Stimulated activated effector memory CD8-positive, alpha-beta T cell treated with anti-CD3 and anti-CD28 coated beads, Interleukin-12 subunit alpha, Interleukin-12 subunit beta, amount 100 ng/mL, for 72 hours (primary cell): ENCODE measurements at regions not wholly inside any gene's neighbourhood (a gene's known extent, or its start where the extent isn't known, plus 50 kb on each side); places are given as distances from the start of the nearest gene placed in this dataset.
"Not testable (repeated sequence)": the region's sequence is repeated elsewhere in the genome, so short reads cannot be mapped to it uniquely, and the experiment has no call there.

Experiments
- ATAC-seq: fragments of 150-1000 bp; cut with Tn5 transposase; 2 replicates; pipeline ENCODE4 v1.10.0; 2021
- DNase-seq, 2 donors: peaks; one replicate each; pipeline ENCODE4 v3.0.0; 2021 to 2022; ENCODE audit warnings: low spot score in 2 of 2
- H3K27ac Mint-ChIP-seq: one replicate; pipeline ENCODE4 v1.8.0; 2022; ENCODE audit warnings: mild to moderate bottlenecking, mixed read lengths
- H3K36me3 Mint-ChIP-seq: one replicate; pipeline ENCODE4 v1.8.0; 2022; ENCODE audit warnings: mild to moderate bottlenecking, mixed read lengths
- H3K4me1 Mint-ChIP-seq: one replicate; pipeline ENCODE4 v1.8.0; 2022; ENCODE audit warnings: mixed read lengths
- H3K4me3 Mint-ChIP-seq: one replicate; pipeline ENCODE4 v1.8.0; 2022; ENCODE audit warnings: mild to moderate bottlenecking, mixed read lengths
- H3K9me3 Mint-ChIP-seq: one replicate; pipeline ENCODE4 v1.8.0; 2022; ENCODE audit warnings: mixed read lengths

DNA sequence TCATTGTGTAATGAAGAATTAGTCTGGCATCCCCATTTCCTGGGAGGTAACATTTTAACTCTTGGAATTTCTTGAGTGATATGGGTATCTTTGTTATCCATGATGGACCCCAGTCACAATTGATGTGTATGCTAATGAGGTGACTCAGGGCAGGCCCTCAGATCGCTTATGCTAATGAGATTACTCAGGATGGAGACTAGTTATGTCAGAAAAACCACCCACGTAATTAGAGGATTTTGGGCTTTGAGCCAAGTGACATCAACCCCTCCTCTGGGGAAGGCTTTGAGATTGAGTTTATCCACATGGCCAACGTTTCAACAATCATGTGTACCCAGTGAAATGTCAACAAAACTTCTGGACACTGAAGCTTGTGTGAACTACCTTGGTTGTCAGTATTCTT lies 772.7 kb downstream of the STPG2 start:
- DNase-seq (no peak), ATAC-seq (no peak)
- no peaks in the 10 kb centered on the region for H3K36me3 Mint-ChIP-seq
- H3K4me3 Mint-ChIP-seq = no peak overlapping the region
- no peaks in the 10 kb centered on the region for H3K4me1 Mint-ChIP-seq
- no peak overlapping the region for H3K27ac Mint-ChIP-seq
- peaks cover 25% of the 10 kb centered on the region for H3K9me3 Mint-ChIP-seq

DNA sequence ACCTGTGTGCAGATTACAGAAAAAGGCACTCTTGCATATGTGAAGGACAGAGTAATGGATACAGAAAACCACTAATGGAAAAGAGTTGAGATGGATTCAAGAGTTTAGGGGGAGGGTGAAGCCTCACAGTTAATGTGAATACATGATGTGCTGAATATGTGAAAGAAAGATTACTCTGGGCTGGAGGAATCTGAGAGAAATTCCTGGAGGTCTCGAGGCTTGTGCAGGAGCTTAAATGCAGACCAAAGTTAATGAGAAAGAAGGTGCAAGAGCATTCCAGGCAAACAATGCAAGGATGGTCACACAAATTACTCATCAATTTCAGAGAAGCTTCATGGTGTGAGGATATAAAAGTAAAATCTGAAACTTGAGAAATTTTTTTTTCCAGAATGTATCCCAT lies 768.8 kb downstream of the STPG2 start:
- no peak for ATAC-seq
- Mint-ChIP-seq H3K36me3 (no peaks in the 10 kb centered on the region), H3K4me3 (no peak overlapping the region), H3K9me3 (peaks cover 24% of the 10 kb centered on the region), H3K4me1 (no peaks in the 10 kb centered on the region), H3K27ac (no peak overlapping the region)
- no peak for DNase-seq

DNA sequence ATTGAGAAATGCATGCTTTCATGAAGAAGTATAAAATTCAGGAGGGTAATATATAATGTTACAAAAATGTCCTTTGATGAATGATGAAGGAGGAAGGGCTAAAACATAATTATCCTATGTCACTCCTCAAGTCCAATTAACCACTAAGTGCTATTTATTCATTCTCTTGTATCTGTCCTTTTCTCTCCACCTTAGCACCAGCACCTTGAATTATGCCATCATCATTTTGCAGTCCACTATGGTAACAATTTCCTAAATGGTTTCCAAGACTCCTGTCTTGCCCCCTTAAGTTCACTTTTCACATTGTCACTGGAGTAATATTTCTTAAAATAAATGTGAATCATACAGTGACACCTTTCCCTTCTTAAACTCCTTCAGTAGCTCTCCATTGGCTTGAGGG lies 756.3 kb downstream of the STPG2 start:
- no peak overlapping the region for H3K27ac Mint-ChIP-seq
- no peak for DNase-seq
- peaks cover 6% of the 10 kb centered on the region for H3K9me3 Mint-ChIP-seq
- H3K36me3 Mint-ChIP-seq = no peaks in the 10 kb centered on the region
- no peak overlapping the region for H3K4me3 Mint-ChIP-seq
- no peak for ATAC-seq
- H3K4me1 Mint-ChIP-seq = no peaks in the 10 kb centered on the region

DNA sequence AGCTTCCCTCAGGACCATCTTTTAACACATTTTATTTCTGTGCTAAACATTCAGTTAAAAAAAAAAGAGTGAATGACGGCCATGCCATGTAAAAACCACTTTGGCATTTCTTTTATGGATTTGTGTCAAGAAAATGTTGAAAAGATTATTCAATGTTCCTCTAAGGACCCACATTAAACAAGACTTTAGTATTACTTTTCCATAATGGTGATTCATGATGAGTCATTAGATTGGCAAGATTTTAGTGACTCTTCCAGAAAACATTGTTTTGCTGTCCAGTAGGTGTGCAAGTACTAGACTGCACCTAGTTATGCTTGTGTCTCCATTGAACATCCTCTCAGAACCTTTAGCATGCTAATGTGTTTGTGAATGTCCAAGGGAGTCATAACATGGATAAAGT lies 748.6 kb downstream of the STPG2 start:
- no peaks in the 10 kb centered on the region for H3K36me3 Mint-ChIP-seq
- peaks cover 10% of the 10 kb centered on the region for H3K9me3 Mint-ChIP-seq
- DNase-seq (no peak), ATAC-seq (no peak)
- no peak overlapping the region for H3K27ac Mint-ChIP-seq
- no peaks in the 10 kb centered on the region for H3K4me1 Mint-ChIP-seq
- no peak overlapping the region for H3K4me3 Mint-ChIP-seq

- Mint-ChIP-seq H3K36me3 (no peaks in the 10 kb centered on the region), H3K4me1 (no peaks in the 10 kb centered on the region), H3K4me3 (no peak overlapping the region), H3K27ac (no peak overlapping the region), H3K9me3 (peaks cover 12% of the 10 kb centered on the region)
- no peak for ATAC-seq
- no peak for DNase-seq
Measured at GRCh38 chr4:97396097-97396496, 747.2 kb downstream of the STPG2 start.

- no peak for ATAC-seq
- H3K27ac Mint-ChIP-seq = no peak overlapping the region
- no peak for DNase-seq
- H3K4me3 Mint-ChIP-seq = no peak overlapping the region
- no peaks in the 10 kb centered on the region for H3K36me3 Mint-ChIP-seq
- H3K4me1 Mint-ChIP-seq = no peaks in the 10 kb centered on the region
- H3K9me3 Mint-ChIP-seq = peaks cover 12% of the 10 kb centered on the region
Measured at GRCh38 chr4:97396605-97397004, 746.7 kb downstream of the STPG2 start.

GRCh38 chr4:97404876-97405523 lies 738.3 kb downstream of the STPG2 start:
- no peak overlapping the region for H3K27ac Mint-ChIP-seq
- DNase-seq = no peak
- no peaks in the 10 kb centered on the region for H3K4me1 Mint-ChIP-seq
- no peaks in the 10 kb centered on the region for H3K36me3 Mint-ChIP-seq
- peaks cover 17% of the 10 kb centered on the region for H3K9me3 Mint-ChIP-seq
- ATAC-seq = no peak
- H3K4me3 Mint-ChIP-seq = no peak overlapping the region

GRCh38 chr4:97411356-97411755 lies 731.9 kb downstream of the STPG2 start:
- DNase-seq (no peak), ATAC-seq (no peak)
- H3K27ac Mint-ChIP-seq = no peak overlapping the region
- H3K4me3 Mint-ChIP-seq = no peak overlapping the region
- no peaks in the 10 kb centered on the region for H3K4me1 Mint-ChIP-seq
- peaks cover 14% of the 10 kb centered on the region for H3K9me3 Mint-ChIP-seq
- no peaks in the 10 kb centered on the region for H3K36me3 Mint-ChIP-seq

- Mint-ChIP-seq H3K36me3 (no peaks in the 10 kb centered on the region), H3K9me3 (peaks cover 11% of the 10 kb centered on the region), H3K4me1 (no peaks in the 10 kb centered on the region), H3K27ac (no peak overlapping the region), H3K4me3 (no peak overlapping the region)
- no peak for ATAC-seq
- no peak for DNase-seq
Measured at GRCh38 chr4:97412331-97412730, 730.9 kb downstream of the STPG2 start.

GRCh38 chr4:97414161-97414560 lies 729.1 kb downstream of the STPG2 start:
- no peak overlapping the region for H3K27ac Mint-ChIP-seq
- no peaks in the 10 kb centered on the region for H3K4me1 Mint-ChIP-seq
- DNase-seq (no peak), ATAC-seq (no peak)
- H3K9me3 Mint-ChIP-seq = peaks cover 8% of the 10 kb centered on the region
- H3K36me3 Mint-ChIP-seq = no peaks in the 10 kb centered on the region
- no peak overlapping the region for H3K4me3 Mint-ChIP-seq

GRCh38 chr4:97432551-97432950 lies 710.7 kb downstream of the STPG2 start:
- Mint-ChIP-seq H3K9me3 (peaks cover 15% of the 10 kb centered on the region), H3K4me3 (no peak overlapping the region), H3K27ac (no peak overlapping the region), H3K36me3 (no peaks in the 10 kb centered on the region), H3K4me1 (no peaks in the 10 kb centered on the region)
- no peak for DNase-seq
- ATAC-seq = no peak

DNA sequence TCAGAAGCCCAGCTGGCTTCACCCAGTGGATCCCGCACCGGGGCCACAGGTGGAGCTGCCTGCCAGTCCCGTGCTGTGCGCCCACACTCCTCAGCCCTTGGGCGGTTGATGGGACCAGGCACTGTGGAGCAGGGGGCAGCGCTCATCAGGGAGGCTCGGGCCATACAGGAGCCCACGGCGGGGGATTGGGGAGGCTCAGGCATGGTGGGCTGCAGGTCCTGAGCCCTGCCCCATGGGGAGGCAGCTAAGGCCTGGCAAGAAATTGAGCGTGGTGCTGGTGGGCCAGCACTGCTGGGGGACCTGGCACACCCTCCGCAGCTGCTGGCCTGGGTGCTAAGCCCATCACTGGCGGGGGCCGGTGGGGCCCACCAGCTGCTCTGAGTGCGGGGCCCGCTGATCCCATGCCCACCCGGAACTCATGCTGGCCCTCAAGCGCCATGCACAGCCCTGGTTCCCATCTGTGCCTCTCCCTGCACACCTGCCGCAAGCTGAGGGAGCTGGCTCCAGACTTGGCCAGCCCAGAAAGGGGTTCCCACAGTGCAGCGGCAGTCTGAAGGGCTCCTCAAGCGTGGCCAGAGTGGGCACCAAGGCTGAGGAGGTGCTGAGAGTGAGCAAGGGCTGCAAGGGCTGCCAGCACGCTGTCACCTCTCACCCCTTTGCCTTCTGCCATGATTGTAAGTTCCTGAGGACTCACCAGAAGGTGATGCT lies 705.1 kb downstream of the STPG2 start:
- peaks cover 10% of the 10 kb centered on the region for H3K9me3 Mint-ChIP-seq
- H3K4me1 Mint-ChIP-seq, H3K27ac Mint-ChIP-seq, DNase-seq, ATAC-seq, H3K4me3 Mint-ChIP-seq, H3K36me3 Mint-ChIP-seq: not testable (repeated sequence)

GRCh38 chr4:97453186-97453585 lies 690.1 kb downstream of the STPG2 start:
- Mint-ChIP-seq H3K27ac (no peak overlapping the region), H3K4me3 (no peak overlapping the region), H3K9me3 (peaks cover 15% of the 10 kb centered on the region), H3K4me1 (no peaks in the 10 kb centered on the region), H3K36me3 (no peaks in the 10 kb centered on the region)
- no peak for DNase-seq
- ATAC-seq = peak; percentile 37

- Mint-ChIP-seq H3K27ac (no peak overlapping the region), H3K4me3 (no peak overlapping the region), H3K36me3 (no peaks in the 10 kb centered on the region), H3K4me1 (no peaks in the 10 kb centered on the region), H3K9me3 (peaks cover 14% of the 10 kb centered on the region)
- ATAC-seq (no peak), DNase-seq (no peak)
Measured at GRCh38 chr4:97457253-97457652, 686.0 kb downstream of the STPG2 start.

GRCh38 chr4:97468272-97468671 lies 675.0 kb downstream of the STPG2 start:
- no peaks in the 10 kb centered on the region for H3K36me3 Mint-ChIP-seq
- no peaks in the 10 kb centered on the region for H3K4me1 Mint-ChIP-seq
- no peak for ATAC-seq
- no peak overlapping the region for H3K4me3 Mint-ChIP-seq
- peaks cover 13% of the 10 kb centered on the region for H3K9me3 Mint-ChIP-seq
- no peak for DNase-seq
- no peak overlapping the region for H3K27ac Mint-ChIP-seq

DNA sequence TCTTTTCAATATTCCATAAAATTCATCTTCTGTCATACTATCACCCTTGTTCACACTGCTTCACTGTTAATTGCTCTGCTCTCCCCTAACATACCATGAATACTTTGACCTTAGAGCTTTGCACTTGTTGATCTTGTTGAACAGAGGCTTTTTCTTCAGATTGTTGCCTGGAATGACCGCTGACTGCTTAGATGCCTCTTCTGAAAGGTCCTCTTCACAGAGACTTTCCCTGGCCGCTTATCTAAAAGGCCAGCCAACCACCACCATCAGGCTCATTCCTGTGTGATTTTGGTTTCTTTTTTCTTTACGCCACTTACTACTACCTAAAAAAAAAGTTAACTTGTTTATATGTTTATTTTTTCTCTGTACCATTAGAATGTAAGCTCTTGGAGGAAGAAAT lies 667.7 kb downstream of the STPG2 start:
- H3K9me3 Mint-ChIP-seq = peaks cover 14% of the 10 kb centered on the region
- DNase-seq (no peak), ATAC-seq (no peak)
- H3K27ac Mint-ChIP-seq = no peak overlapping the region
- no peak overlapping the region for H3K4me3 Mint-ChIP-seq
- H3K36me3 Mint-ChIP-seq = no peaks in the 10 kb centered on the region
- no peaks in the 10 kb centered on the region for H3K4me1 Mint-ChIP-seq
